ENCODE measurements at regions not wholly inside any gene's neighbourhood (a gene's known extent, or its start where the extent isn't known, plus 50 kb on each side); places are given as distances from the start of the nearest gene placed in this dataset.

DNA sequence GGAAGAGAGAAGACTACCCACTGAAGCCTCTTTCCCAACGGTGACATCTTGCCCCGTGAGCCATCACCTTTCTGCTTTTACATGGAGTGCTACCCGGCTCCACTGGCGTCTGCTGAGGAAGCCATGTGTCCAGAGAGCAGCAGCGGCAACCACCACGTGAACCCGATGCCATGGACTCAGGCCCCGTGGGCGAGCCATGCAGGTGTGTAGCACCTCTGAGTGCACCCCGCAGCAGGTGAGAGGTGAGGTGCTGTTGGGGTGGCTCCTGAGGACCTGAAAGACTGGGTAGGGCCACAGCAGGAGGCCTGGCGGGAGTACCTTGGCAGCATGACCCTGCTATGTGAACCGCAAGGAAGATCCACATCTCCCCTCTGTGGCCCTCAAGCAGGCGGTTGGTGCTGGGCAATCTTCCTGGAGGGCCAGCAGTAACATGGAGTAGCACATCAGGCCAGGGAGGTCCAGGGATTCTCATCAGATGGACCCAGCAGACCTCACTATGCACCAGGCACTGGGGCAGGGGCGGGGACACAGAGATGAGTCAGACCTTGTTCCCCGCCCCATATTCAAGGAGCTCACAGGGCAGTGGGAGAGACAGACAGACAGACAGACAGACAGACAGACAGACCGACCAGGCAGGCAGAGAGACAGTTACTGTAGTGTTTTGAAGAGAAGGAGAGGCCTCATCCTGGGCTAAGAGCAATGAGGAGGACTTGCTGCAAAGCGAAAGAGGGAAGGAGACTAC lies 129.6 kb downstream of the PAPOLA start:
- ATAC-seq = no peak
- Mint-ChIP-seq H3K27ac (no peak overlapping the region), H3K9me3 (no peaks in the 10 kb centered on the region), H3K27me3 (no peaks in the 10 kb centered on the region), H3K4me3 (no peak overlapping the region), H3K4me1 (no peaks in the 10 kb centered on the region), H3K36me3 (no peaks in the 10 kb centered on the region)

DNA sequence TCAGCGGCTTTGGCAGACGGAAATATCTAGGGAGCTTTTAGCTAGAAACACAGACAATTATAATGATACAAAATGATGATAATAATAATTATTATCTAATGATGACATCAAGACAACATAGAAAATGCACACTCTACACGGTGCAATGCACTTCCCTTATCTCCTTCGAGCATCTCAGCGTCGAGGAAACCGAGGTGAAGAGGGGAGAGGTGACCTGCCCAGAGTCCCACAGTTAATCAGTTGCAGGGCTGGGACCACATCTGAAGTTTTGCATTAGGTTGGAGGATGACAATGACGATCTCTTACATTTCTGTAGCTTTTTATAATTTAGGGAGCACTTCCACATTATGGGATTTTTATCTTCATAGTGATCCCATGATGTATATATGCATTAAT lies 130.2 kb downstream of the PAPOLA start:
- no peak overlapping the region for H3K27ac Mint-ChIP-seq
- no peaks in the 10 kb centered on the region for H3K9me3 Mint-ChIP-seq
- no peaks in the 10 kb centered on the region for H3K36me3 Mint-ChIP-seq
- no peaks in the 10 kb centered on the region for H3K4me1 Mint-ChIP-seq
- no peak overlapping the region for H3K4me3 Mint-ChIP-seq
- no peaks in the 10 kb centered on the region for H3K27me3 Mint-ChIP-seq
- no peak for ATAC-seq

DNA sequence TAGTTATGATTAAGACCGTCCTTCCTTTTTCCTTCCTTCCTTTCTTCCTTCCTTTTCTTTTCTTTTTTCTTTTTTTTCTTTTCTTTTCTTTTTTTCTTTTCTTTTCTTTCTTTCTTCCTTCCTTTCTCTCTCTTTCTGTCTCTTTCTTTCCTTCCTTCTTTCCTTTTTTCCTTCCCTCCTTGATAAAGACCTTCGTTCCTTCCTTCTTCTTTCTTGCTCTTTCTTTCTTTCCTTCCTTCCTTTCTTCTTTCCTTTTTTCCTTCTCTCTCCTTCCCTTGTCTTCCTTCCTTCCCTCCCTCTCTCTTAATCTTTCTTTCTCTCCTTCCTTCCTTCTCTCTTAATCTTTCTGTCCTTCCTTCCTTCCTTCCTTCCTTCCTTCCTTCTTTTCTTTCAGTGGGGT lies 130.9 kb downstream of the PAPOLA start:
- ATAC-seq = no peak
- H3K36me3 Mint-ChIP-seq = no peaks in the 10 kb centered on the region
- H3K27ac Mint-ChIP-seq = no peak overlapping the region
- no peaks in the 10 kb centered on the region for H3K4me1 Mint-ChIP-seq
- no peaks in the 10 kb centered on the region for H3K9me3 Mint-ChIP-seq
- H3K27me3 Mint-ChIP-seq = no peaks in the 10 kb centered on the region
- H3K4me3 Mint-ChIP-seq = no peak overlapping the region

DNA sequence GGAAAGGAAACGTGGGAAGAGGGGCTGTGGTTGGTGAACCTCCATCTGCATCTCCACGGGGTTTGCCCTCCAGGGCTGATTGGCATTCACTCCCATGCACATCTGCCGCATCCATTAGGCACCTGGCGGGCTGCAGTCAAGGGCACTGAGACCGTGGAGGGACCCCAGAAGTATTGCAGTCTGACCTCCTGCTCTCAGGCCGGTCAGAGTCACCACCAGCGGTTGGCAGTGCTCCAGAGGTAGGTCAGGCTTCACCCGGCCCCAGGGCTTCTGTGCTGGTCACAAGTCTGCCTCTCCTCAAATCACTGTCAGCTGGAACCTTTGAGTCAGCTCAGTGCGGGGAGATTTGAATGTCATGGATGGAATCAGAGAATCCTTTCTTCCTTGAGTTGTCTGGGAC lies 132.3 kb downstream of the PAPOLA start:
- ATAC-seq = no peak
- no peaks in the 10 kb centered on the region for H3K36me3 Mint-ChIP-seq
- H3K9me3 Mint-ChIP-seq = no peaks in the 10 kb centered on the region
- no peaks in the 10 kb centered on the region for H3K4me1 Mint-ChIP-seq
- no peak overlapping the region for H3K4me3 Mint-ChIP-seq
- no peaks in the 10 kb centered on the region for H3K27me3 Mint-ChIP-seq
- H3K27ac Mint-ChIP-seq = no peak overlapping the region

DNA sequence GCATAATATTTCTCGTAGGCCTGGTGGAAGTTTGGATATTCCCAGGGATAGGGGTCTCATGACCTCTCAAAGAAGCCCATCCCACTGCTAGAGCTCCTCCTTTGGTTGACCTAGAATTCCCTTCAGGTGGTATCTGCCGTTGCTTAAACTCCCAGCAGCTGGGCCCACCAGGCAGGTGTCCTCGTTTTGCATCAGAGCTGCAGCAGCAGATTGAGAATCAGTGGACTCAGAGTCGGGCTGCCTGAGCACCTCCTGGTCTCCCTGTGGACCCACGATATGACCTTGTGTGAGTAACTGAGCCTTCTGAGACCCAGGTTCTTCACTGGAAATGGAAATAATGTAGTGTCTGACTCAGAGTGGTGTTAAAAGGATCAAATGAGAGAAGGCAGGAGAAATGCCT lies 132.7 kb downstream of the PAPOLA start:
- no peaks in the 10 kb centered on the region for H3K36me3 Mint-ChIP-seq
- no peaks in the 10 kb centered on the region for H3K4me1 Mint-ChIP-seq
- H3K27ac Mint-ChIP-seq = no peak overlapping the region
- no peak overlapping the region for H3K4me3 Mint-ChIP-seq
- ATAC-seq = no peak
- H3K27me3 Mint-ChIP-seq = no peaks in the 10 kb centered on the region
- no peaks in the 10 kb centered on the region for H3K9me3 Mint-ChIP-seq

DNA sequence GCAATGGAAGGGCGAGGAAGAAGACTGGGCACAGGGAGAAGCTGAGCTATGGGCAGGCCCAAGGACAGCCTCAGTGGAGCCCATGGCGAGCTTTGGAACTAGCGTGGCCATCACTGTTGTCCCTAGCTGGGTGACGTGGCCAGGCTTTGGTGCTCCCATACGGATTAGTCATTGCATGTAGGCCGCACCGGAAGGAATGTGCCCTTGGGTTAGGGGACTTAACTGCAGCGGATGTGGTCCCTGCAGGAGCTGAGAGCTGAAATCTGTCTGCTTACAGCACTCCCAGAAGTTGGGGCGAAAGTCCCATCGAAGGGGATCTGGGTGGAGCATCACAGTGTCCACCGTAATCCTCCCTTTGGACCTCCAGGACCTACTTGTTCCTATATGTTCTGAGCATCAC lies 133.7 kb downstream of the PAPOLA start:
- H3K9me3 Mint-ChIP-seq = no peaks in the 10 kb centered on the region
- H3K4me1 Mint-ChIP-seq = no peaks in the 10 kb centered on the region
- no peak overlapping the region for H3K27ac Mint-ChIP-seq
- no peak for ATAC-seq
- no peaks in the 10 kb centered on the region for H3K27me3 Mint-ChIP-seq
- no peak overlapping the region for H3K4me3 Mint-ChIP-seq
- H3K36me3 Mint-ChIP-seq = no peaks in the 10 kb centered on the region

DNA sequence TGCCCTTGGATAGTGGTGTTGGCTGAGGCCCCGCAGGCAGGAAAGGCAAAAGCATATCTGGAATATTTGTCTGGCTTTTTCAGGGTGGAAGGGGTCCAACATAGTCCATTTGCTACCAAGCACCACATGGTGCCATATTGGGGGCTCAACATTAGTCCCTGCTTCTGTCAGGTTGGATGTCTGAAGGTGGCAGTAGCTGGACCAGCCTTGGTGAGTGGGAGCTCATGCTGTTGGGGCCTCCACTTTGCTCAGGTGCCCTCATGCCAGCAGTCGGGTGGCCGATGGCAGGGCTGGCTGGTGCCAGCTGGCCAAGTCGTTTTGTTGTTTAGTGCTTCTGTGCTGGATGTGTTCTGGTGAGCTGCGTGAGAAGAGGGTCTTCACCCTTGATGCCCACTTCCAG lies 135.3 kb downstream of the PAPOLA start:
- H3K27me3 Mint-ChIP-seq = no peaks in the 10 kb centered on the region
- no peaks in the 10 kb centered on the region for H3K36me3 Mint-ChIP-seq
- no peak overlapping the region for H3K27ac Mint-ChIP-seq
- H3K9me3 Mint-ChIP-seq = no peaks in the 10 kb centered on the region
- ATAC-seq = no peak
- H3K4me1 Mint-ChIP-seq = no peaks in the 10 kb centered on the region
- H3K4me3 Mint-ChIP-seq = no peak overlapping the region

DNA sequence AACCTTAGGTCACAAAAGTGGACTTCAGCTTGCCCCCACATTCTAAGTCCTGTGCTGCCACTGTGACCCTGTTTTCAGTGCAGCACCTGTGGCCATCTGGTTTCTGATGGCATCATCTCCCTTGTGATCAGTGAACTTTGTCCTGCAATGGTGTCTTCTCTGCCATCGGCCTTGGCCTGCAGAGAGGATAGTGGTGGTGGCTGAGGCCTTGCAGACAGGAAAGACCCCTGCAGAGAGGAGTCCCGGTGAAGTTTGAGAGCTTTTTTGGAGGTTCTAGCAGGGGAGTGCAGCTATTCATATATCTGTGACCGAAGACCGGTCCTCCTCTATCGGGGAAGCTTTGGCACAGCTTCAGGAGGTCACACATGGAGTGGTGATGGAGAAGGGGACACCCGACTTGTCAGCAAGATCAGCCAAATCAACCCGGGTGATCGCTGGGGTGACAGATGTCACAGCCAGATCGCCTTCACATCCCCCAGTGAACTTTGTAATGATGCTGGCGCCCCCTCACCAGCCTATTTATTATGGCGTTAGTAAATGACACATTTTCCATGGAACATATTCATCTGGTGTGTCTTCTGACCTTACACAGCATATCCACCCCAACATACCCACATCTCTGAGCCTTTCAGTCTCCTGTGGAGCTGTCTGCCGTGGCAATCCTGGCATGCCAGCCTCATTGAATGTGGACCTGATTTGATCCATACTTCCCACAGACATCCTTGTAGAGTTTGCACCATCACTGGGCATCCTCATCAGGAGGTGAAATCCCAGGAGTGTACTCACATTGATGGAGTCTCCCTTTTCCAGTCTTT lies 136.1 kb downstream of the PAPOLA start:
- no peaks in the 10 kb centered on the region for H3K27me3 Mint-ChIP-seq
- ATAC-seq = no peak

DNA sequence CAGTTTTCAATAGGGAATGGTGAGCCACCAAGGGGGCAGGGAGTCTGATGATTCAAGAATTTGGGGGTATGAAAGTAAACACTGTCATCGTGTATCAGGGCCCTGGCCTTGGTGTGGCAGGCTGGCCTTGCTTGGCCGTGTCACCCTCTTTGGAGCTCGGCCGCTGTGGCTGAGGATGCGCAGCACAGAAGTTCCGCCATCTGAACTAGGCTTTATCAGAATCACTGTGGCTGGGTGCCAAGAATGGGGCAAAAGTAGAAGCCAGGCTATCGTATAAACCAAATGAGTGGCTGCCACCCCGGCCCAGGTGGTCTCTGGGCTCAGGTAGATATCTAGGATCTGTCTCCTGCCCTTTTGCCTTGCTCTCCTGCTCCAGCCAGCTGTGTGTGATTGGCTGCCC lies 137.4 kb downstream of the PAPOLA start:
- H3K36me3 Mint-ChIP-seq = no peaks in the 10 kb centered on the region
- peak; percentile 31 for ATAC-seq

More for the DNA sequence above, 136.1 kb downstream of the PAPOLA start:
- no peak overlapping the region for H3K4me3 Mint-ChIP-seq
- H3K9me3 Mint-ChIP-seq = no peaks in the 10 kb centered on the region
- H3K36me3 Mint-ChIP-seq = no peaks in the 10 kb centered on the region
- no peaks in the 10 kb centered on the region for H3K4me1 Mint-ChIP-seq
- H3K27ac Mint-ChIP-seq = no peak overlapping the region

DNA sequence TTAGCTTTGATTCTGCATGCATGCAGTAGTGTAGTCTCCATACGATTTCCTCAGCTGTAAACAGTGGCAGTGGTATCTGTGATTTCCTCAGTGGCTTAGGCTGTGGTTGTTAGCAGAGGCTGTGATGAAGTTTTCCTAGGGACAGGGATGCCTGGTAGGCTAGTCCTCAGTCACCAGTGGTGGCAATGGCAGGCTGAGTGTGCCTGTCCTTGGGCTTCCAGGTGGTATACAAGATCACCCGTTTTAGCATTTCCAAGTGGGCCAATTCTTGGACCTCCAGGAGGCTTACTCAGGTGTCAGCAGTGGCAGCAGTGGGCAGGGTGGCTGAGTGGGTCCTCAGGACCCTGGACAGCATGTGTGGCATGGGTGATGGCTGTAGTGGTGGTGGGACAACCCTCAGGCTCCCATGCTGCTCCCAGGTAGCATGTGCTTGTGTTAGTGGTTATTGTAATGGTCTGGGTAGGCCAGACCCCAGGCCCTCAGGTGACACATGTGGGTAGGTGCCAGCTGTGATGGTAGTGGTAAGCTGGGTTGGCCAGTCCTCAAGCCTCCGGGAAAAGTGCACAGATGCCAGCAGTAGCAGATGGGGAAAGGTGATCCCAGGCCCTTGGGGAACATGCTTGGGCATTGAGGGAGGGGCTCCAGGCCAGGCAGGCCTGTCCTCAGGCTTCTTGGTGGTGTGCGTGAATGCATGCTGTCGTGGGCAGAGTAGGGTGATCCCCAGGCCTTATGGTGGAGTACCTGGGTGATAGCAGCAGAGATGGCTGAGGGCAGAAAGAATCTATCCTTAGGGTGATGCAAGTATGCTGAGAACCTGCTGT lies 146.5 kb downstream of the PAPOLA start:
- Mint-ChIP-seq H3K4me3 (no peak overlapping the region), H3K27me3 (peaks cover 15% of the 10 kb centered on the region), H3K4me1 (no peaks in the 10 kb centered on the region), H3K27ac (no peak overlapping the region), H3K9me3 (peaks cover 20% of the 10 kb centered on the region), H3K36me3 (peaks cover 4% of the 10 kb centered on the region)
- no peak for ATAC-seq

More for the DNA sequence above, 137.4 kb downstream of the PAPOLA start:
- no peaks in the 10 kb centered on the region for H3K4me1 Mint-ChIP-seq
- no peaks in the 10 kb centered on the region for H3K9me3 Mint-ChIP-seq
- no peaks in the 10 kb centered on the region for H3K27me3 Mint-ChIP-seq
- H3K27ac Mint-ChIP-seq = no peak overlapping the region
- H3K4me3 Mint-ChIP-seq = no peak overlapping the region

DNA sequence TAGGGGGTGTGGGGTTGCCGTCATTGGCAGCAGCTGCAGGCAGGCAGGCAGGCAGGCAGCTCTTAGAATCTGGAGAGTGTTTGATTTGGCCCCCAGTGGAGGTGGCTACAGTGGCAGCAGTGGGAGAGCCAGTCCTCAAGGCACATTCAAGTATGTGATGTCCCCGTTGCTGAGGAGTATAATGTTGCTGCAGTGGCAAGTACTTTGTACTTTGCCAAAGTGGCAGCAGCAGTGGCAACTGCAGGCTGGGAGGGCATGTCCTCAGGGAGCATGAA lies 147.1 kb downstream of the PAPOLA start:
- no peak for ATAC-seq
- H3K36me3 Mint-ChIP-seq = peaks cover 4% of the 10 kb centered on the region

DNA sequence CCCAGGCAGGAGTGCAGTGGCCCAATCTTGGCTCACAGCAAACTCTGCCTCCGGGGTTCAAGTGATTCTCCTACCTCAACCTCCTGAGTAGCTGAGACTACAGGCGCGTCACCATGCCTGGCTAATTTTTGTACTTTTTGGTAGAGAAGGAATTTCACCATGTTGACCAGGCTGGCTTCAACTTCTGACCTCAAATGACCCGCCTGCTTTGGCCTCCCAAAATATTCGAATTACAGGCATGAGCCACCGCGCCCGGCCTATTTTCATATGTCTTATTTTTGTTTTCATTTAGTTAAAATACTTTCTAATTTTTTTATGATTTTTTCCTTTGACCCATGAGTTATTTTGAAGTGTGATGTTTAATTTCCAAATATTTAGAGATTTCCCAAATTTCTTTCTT lies 143.6 kb upstream of the VRK1 start:
- Mint-ChIP-seq H3K36me3 (no peaks in the 10 kb centered on the region), H3K4me1 (no peaks in the 10 kb centered on the region), H3K27me3 (peaks cover 18% of the 10 kb centered on the region), H3K9me3 (peaks cover 9% of the 10 kb centered on the region), H3K4me3 (no peak overlapping the region), H3K27ac (no peak overlapping the region)
- no peak for ATAC-seq

More for the DNA sequence above, 147.1 kb downstream of the PAPOLA start:
- Mint-ChIP-seq H3K9me3 (peaks cover 20% of the 10 kb centered on the region), H3K4me3 (no peak overlapping the region), H3K27me3 (peaks cover 15% of the 10 kb centered on the region), H3K27ac (no peak overlapping the region), H3K4me1 (no peaks in the 10 kb centered on the region)

DNA sequence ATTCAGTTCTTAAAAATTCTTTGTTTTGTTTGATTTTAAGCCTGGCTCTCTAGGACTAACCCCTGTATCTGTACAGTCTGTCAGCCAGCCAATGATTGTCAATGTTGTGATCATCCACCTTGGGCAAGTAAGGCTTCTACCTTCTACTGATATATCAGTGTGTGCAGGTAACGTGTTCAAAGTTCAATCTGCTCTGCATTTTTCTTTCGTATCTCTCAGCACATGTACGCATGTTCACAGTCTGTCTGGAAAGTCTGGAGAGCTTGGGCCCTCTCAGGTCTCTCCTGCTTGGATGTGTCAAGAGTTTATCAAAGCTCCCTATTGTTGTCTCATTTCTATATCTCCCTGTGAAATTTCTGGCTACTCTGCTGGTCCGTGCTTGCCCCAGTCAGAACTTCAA lies 138.6 kb upstream of the VRK1 start:
- H3K4me1 Mint-ChIP-seq = no peaks in the 10 kb centered on the region
- peaks cover 5% of the 10 kb centered on the region for H3K9me3 Mint-ChIP-seq
- H3K27me3 Mint-ChIP-seq = peaks cover 22% of the 10 kb centered on the region
- ATAC-seq = no peak
- H3K27ac Mint-ChIP-seq = no peak overlapping the region
- H3K36me3 Mint-ChIP-seq = no peaks in the 10 kb centered on the region
- H3K4me3 Mint-ChIP-seq = no peak overlapping the region

DNA sequence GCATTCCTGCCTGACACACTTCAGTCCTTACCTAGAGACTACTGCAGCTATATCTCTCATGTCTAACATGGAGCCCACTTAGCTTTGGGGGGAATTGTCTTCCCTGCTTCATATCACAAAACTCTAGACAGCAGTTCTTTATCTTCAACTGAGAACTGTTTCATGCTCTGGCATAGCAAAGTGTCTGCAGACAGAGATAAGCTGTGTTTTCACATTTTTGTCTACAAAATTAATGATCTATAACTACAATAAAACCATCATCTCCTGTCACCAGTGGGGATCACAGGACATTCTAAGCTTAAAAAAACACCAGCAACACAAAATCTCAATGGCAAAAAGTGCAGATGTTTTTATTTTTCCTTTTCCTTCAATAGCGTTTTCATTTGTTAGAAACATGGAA lies 137.1 kb upstream of the VRK1 start:
- Mint-ChIP-seq H3K36me3 (no peaks in the 10 kb centered on the region), H3K27ac (no peak overlapping the region), H3K4me3 (no peak overlapping the region), H3K9me3 (peaks cover 5% of the 10 kb centered on the region), H3K27me3 (peaks cover 22% of the 10 kb centered on the region), H3K4me1 (no peaks in the 10 kb centered on the region)
- ATAC-seq = no peak

DNA sequence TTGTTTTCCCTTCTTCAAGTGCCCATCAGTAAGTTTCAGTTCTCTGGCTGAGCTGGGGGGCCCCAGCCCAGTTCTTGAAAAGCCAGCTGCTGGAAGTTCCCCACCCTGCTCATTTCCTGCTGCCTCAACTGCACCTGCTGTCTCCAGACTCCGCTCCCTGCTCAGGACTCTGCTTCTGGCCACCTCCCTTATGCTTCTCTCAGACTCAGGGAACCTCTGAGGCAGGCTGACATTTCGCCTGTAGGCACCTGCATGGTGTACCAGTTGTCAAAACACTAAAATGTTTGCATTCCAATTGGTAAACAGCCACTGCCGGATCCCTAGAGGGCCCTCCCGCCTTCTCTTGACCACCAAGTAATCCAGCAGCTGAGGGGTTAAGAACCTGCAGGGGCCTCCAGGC lies 136.5 kb upstream of the VRK1 start:
- ATAC-seq = no peak
- H3K9me3 Mint-ChIP-seq = peaks cover 5% of the 10 kb centered on the region
- no peaks in the 10 kb centered on the region for H3K36me3 Mint-ChIP-seq
- H3K4me1 Mint-ChIP-seq = no peaks in the 10 kb centered on the region
- no peak overlapping the region for H3K4me3 Mint-ChIP-seq
- peaks cover 23% of the 10 kb centered on the region for H3K27me3 Mint-ChIP-seq
- H3K27ac Mint-ChIP-seq = no peak overlapping the region

Measured in stimulated activated memory B cell treated with anti-CD40 and anti-IgM and Interleukin-4, amounts not matched to agents 10 μg/mL and 1 μg/mL and 100 μg/mL, for 72 hours (primary cell).